ENCODE measurements at regions not wholly inside any gene's neighbourhood (a gene's known extent, or its start where the extent isn't known, plus 50 kb on each side); places are given as distances from the start of the nearest gene placed in this dataset.

DNA sequence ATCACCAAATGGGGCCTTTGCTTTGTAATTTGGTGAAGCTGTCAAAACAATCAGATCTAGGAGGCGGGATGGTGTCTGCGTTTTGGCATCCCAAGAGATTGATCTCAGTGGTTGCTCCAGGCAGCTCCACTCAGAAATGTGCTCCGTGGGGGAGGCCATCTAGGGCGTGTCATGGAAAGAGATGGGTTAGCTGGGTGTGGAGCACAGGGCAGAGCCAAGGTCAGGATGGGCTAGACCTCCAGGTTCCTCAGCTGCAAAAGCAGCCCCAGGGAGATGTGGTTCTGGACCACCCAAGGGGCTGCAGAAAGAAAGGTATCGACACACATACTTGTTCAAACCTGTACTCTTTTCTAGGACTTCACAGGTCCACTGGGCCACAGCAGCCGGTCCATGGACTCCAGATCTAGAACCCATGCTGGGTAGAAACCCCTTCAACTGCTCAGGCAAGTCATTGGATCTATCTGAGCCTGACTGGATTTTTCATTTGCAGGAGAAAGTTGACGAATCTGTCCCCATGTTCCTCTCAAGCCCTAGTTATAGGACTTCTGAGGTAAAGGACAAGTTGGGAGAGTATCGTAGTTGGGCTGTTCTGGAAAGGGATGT is 270.2 kb upstream of the RPL38 start:
- no peak for DNase-seq

DNA sequence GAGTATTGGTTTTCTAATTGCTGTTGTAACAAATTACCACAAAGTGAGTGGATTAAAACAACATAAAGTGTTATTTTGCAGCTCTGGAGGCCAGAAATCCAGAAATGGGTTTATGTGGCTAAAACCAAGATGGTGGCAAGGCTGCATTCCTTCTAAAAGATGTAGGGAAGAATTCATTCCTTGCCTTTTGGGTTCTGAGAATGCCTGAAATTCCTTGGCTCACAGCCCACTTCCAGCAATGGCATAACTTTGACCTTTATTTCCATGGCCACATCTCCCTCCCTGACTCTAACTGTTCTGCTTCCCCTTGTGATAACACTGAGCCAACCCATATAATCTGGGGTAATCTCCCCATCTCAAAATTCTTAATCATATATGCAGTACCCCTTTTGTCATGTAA is 269.6 kb upstream of the RPL38 start:
- no peak for DNase-seq

DNA sequence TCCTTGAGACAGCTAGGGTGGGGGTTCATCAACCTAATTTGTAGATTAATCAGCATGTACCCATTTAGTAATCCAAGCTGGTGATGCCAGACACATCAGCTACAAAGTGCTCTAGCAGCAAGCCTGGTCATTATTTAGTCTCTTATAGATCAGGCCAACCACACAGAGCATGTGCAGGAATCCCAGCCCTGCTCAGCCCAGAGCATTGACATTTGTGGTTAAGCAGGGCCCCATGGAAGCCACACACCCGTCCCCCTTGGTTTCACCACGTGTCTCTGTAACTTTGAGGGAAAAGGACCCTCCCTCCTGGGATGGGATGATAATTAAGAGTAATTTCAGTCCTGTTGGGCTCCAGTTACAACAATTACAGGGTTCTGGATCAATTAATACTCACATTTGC is 268.8 kb upstream of the RPL38 start:
- no peak for DNase-seq

DNA sequence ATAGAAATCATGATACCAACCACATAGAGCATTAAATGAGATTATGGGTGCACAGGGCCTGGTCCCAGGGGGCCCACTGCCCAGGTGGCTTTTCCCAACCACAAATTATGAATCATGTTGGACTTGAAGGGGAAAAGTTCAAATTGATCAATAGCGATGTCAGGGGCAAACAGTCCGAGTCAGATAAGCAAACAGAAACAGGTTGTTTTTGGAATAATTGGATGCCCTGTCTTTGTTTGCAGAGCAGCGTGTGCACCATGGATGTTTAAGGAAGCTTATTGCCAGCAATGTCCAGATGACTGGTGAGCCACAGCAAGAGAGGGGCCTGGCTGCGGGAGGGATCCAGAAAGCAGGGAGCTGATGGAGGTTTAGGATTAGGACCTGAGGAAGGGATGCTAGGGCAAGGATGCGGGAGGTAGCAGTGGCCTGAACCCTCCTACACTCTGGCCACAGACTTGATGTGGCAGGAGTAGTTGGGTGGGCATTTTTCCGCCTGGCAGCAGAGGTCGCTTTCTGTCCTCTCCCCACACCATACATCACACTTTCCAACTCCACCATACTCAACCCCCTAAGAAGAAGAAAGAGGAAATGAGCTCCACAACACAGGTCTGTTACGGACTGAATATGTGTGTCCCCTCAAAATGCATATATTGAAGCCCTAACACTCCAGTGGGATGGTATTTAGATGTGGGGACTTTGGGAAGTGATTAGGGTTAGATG is 266.4 kb upstream of the RPL38 start:
- DNase-seq: no peak

DNA sequence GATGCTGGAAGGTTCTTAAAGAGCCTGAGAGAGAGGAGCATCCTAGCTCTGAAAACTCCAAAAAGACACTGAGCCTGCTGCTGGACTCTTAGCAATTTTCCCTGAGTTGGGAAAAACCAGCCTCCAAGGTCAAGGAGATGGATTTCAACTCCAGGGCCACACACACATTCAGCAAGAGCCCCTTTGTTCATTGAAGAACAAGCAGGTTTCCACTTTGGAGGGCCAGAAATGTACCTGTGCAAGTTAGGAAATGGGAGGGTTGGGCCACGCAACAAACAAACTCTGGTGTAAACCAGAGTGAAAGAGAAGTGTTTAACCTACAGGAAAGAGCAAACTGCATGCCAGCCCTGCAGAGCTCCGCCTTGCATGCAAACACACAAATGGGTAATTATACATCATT is 264.8 kb upstream of the RPL38 start:
- no peak for DNase-seq

DNA sequence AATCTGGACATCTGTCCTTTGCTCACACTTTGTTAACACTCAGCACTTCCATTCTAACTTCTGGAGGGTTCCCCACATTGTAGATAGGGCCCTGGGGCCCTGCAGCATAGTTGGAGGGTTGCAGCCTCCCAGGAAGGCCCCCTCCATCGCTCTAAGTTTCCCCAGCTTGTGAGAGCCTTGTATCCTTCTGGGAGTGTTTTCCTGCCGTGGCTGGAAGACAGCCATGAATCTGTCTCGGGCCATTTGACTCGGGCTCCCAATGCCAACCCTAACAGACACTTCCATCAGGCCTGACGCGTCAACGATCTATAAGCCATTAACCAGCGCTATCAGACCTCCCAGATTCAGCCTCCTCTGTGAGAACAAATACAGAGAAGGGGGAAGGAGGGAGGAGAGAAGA is 263.7 kb upstream of the RPL38 start:
- DNase-seq: no peak

DNA sequence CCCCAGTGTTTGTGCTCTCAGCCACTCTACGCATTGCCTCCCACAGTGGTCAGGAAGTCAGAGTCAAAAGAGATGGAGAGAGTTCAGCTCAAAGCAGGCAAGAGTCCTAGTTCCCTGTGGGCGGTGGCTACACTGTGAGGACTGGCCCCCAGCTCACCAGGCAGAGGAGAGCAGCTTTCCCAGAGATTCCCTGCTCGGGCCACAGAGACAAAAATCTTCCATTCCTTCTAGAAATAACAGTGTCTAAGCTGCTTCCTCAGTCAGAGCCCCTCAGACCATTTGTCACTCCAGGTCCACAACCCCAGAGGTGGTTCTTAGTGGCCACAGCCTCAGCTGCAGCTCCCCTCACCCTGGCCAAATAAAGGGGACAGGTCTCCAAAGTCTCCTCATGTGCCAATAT is 263.0 kb upstream of the RPL38 start:
- DNase-seq: no peak

DNA sequence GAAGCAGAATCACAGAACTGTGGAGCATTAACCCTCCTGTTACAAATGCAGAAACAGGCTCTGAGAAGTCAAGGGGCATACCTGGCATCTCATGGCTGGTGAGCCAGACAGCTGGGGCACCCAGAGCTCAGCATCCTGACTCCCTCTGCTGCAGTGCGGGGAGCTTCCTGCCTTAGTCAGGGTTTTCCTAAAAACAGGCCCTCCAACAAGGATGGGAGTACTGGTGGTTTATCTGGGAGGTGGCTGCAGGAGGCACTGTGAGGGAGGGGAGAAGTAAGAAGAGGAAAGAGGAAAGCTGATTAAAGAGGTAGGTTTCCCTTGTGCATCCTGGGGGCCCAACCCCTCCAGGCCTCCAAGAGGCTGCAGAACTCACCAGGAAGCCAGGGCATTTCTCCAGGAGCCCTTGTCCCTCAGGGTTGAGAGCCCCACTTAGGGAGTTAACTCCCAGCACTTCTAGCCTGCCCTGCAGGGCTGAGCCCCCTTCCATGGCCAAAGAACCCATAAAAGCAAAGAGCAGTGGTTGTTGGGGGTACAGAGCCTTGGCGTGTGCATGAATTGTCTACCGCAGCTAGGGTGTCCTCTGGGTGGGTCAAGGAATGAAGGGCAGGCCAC is 261.5 kb upstream of the RPL38 start:
- DNase-seq: no peak

DNA sequence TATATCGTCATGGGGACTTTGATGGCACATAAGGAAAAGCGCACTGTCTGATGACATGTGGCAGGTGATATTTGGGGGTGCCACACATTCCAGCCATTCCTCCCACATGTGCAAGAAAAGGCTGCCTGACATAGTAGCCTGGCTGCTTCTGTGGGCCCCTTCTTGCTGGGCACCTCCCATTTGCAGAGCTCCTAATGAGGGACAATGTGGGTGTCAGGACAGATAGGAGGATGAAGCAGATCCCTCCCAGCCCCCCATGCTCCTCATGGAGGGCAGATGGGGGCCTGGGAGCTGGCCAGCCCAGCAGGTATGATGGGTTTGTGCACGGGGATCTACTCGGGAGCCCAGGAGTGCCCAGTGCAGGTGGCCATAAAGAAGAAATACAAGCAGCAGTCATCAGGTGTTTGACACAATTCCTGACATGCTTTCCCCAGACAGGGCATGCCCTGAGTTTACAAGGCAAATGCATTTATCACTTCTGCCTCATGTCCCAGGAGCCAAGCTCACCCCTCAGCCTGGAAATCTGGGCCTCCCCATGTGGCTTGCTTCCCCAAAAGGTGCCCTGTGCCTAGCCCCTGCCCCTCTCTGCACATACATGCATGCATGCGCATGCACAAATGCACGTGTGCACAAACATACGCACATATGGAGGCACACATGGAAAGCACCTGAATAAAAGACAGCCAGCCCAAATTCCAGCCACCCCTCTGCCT is 260.6 kb upstream of the RPL38 start:
- no peak for DNase-seq

DNA sequence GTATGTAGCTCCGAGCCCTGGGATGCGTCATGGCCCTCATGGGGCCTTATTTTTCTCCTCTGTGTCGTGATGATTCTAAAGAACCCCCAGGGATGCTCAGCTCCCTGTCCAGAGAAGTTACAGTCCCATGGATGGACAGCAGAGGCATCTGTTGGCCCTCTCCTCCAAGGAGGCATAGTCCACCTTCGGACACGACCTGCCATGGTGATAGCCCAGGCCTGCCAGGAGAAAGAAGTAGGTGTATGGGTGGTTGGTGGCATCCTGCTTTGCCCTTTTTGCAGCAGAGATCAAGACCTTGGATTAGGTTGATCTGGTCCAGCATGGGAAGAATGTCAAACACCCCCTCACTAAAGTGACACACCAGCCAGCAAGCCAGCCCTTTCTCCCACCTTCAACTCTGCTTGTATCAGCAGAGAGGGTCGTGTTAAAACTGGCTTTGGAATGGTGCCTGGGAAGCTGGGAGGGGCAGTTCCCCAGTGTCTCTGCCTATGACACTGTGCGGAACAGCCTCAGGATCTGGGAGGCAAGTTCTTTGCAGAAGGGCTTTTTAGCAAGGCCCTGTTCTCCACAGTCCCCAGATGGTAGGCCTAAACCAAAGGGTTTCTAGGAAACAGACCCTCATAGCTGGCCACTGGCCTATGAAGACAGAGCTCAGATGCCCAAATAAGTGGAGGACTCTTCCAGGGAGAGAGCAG is 259.9 kb upstream of the RPL38 start:
- DNase-seq: no peak

DNA sequence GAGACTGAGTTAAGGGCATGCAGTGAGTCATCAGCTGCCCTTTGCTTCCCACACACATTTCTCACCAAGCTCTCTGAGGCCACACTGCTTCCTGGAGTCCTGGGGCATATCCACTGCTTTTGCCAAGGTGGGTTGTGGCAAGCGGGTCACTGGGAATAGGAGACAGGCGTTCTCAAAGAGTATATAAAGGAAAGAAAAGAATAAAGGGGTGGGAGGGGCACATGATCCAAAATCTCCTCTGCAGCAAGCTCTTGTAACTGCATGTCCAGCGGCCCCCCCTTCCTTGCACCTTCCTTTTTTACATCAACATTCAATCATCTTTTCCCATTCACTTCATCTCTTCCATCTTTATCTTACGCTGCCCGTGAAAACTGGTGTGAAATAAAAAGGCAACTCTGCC is 259.1 kb upstream of the RPL38 start:
- DNase-seq: no peak

DNA sequence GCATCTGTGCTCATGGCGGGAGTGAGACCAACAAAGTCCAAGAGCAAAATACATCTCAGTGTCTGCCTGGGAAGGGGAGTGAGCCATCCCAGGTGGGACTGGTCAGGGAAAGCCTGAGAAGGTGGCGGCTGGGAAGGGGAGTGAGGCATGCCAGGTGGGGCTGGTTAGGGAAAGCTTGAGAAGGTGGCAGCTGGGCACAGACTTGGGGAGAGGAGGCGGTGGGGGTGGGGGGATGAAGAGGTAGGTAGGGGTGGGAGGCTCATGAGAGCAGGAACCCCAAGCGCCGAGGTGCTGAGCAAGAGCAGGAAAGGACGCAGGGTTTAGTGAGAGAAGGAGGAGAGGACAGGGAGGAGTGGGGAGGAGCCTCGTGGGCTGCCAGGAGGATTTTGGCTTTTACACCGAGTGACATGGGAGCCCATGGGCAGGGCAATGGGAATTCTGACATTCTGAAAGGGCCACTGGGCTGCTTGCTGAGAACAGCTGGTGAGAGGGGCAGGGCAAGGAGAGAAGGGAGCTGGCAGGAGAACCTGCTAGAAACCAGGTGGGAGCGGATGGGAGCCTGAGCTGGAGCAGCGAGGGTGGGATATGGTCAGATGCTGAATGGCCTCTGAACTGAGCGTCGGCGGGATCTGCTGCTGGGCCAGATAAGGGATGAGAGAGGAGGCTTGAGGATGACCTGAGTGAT is 256.1 kb upstream of the RPL38 start:
- no peak for DNase-seq

DNA sequence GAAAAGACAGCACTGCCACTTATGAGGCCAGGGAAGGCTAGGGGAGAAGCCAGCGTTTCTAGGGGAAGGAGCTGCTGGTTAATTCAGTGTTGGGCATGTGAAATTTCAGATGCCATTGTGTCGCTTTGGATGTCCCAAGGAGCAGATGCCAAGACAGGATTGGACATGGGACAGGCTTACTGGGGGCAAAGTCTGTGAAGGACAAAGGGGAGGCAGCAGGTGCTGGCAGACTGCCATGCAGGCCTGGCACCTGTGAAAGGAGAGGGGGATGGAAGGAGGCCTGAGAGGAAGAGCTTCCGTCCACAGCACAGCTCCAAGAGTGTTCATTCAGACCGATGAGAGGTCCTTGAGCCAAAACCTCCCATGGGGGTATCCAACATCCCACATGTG is 255.5 kb upstream of the RPL38 start:
- DNase-seq: no peak

DNA sequence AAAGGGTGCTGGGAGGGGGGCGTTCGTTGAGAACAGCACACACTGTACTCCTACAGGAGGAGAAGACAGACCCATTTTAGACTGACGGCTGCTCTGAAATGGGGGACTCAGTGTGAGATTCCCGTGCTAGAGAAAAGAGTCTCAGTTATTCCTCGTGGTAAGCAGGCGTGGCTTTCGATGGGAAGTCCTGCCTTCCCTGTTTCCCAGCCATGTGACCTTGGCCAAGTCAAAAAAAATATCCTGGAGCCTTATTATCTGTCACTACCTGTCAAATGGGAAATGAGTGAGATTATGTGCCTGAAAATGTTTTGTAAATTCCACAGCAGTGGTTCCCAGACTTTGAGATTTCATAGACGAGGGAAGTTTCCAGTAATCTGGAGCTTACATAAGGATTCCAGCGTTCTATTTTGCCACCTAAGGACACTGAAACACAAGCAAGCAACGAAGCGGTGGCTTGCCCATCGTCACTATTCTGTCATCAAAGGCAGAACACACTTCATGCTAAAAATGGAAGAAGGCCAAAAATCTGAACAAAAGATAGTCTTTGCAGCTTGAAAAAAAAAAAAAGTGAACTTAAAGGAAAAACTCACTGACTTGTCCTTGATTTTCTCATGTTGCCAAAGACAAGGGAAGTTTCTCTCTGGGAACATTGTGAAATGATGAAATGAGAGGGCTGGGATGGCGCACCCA is 253.4 kb upstream of the RPL38 start:
- DNase-seq: no peak

DNA sequence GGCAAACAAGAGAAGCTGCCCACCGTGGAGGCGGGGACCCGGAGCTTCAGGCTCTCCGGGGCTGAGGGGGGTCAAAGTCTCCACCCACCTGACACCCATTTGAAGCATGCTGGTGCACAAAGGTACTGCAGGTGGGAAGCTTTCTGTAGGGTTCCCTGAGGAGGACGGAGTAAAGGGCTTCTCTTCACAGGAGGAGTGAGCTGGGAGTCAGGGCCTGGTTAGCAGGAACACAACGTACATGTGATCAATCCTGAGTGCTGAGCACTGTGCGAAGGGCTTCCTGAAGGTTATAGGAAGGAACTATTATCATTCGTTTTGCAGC is 252.9 kb upstream of the RPL38 start:
- no peak for DNase-seq

DNA sequence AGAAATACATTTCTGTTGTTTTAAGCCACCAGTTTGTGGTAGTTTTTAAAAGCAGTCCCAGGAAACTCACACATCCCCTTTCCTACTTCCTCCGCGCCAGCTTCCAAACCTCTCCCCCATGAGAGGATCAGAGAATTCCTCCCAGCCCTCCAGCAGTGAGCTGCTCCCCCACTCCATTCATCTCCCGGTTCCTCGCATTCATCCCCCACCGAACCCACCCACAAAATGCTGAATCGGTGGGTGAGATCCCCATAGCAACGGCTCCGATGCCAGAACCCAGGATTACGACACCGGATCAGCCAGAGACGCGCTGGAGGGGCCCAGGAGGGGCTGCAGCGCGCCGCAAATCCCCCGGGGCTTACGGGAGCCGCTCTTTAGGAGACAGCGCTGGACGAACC is 251.4 kb upstream of the RPL38 start:
- DNase-seq: peak in 7 of 14 donors; percentile 11 to 53 (median 34)

DNA sequence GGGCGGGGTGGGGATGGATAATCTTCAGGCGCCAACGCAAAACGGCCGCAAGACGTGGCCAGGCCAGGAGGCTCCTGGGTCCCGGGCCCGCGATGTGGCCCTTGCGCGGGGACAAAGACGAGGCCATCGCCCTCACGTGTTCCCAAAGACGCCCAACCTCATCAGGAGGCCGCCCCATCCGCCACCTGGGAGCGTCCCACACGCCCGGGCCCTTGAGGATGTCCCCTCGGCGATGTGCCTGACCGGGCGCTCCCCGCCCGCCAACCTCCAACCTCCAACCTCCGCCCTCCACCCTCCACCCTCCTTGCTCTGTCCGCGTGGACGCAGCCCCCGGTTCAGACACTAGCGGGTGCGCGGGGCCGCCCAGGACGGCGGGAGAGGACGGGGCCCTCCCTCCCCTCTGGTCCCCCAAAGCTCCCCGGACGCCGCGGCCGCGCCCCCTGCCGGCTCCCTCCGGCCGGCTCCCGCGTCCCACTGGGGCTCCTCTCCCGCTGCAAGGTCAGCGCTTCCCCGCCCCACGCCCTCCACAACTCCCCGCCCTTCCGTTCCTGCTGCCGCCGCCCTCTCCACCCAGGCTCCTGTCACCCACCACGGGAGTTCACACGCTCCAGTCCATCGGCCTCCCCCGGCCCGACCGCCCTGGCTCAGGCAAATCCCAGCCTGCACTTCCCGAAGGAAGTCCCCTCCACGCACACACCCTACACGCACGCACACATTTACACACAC is 250.8 kb upstream of the RPL38 start:
- peak in 6 of 14 donors; percentile 11 to 54 (median 30) for DNase-seq

DNA sequence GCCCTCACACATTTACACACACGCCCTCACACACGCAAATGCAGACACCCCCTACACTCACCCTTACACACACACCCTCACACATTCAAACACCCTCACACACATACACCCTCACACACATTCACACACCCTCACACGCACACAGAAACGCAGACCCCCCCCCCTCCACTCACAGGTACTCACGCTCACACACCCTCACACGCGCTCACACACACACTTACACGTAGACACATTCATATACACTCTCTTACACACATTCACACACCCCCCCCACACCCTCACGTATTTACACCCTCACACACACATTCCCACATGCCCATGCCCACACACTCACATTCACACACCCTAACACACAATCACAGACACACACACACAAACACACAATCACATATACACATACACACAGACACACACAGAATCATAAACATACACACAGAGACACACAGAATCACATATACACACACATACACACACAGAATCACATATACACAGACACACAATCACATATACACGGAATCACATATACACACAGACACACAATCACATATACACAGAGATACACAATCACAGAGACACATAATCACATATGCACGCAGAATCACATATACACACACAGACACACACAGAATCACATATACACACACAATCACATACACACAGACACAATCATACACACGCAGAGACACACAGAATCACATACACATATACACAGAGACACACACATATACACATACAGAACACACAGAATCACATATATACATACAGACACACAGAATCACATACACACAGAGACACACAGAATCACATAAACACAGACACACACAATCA is 250.1 kb upstream of the RPL38 start:
- no peak for DNase-seq

DNA sequence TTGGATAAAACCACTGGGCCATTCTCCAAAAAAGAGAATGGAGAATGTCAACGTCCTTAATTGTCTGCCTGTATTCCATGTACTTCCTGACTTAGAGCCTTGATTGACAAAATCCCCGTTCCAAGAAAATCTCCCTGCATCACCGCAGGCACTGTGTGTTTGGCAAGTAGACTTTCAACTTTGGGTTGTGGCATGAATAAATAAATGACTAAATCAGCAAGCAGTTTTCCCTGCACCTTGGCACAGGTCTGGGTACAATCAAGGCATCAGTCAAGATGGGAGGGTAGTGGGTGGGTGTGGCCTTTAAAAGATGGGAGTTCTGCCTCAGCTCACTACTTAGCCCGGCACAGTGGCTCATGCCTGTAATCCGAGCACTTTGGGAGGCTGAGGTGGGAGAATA is 248.5 kb upstream of the RPL38 start:
- no peak for DNase-seq

DNA sequence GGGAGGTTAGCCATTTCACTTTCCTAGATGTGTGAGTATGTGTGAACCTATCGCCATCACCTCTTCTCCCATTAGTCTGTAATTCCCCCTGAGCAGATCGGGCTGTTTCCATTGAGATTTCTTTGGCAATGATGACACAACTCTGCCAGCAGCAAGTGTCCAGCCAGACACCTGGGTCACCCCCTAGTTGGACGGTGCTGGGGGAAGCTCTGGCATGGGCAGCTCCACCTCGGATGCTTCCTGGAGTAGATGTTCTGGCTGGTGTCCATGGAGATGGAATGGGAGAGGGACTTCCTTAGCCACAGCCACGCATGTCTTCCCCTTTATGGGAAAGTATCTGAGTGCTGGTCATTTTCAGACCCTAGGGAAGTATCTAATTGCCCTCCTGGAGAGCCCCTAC is 247.9 kb upstream of the RPL38 start:
- no peak for DNase-seq

Measured in C1 segment of cervical spinal cord (tissue), 14 donors.